H9 (cell line): ENCODE measurements at regions not wholly inside any gene's neighbourhood (a gene's known extent, or its start where the extent isn't known, plus 50 kb on each side); places are given as distances from the start of the nearest gene placed in this dataset.

ENCODE experiments used
- DNase-seq: peaks from one replicate; pipeline ENCODE4 v3.0.0-alpha.2; 2017
- H2AFZ ChIP-seq: one replicate; pipeline ENCODE4 v1.6.1; 2013; ENCODE audit warnings: mild to moderate bottlenecking, low read length, control low read depth, moderate library complexity
- H2AK5ac ChIP-seq: 2 replicates; pipeline ENCODE4 v1.6.1; 2013; ENCODE audit warnings: low read length, control low read depth, mixed read lengths; ENCODE audit not compliant: insufficient read length
- H2BK120ac ChIP-seq: one replicate; pipeline ENCODE4 v1.6.1; 2013; ENCODE audit warnings: low read depth, mild to moderate bottlenecking, low read length, control low read depth, inconsistent platforms; ENCODE audit not compliant: poor library complexity, severe bottlenecking
- H2BK12ac ChIP-seq: 2 replicates; pipeline ENCODE4 v1.6.1; 2013; ENCODE audit warnings: low read length, control low read depth, mixed read lengths, low read depth; ENCODE audit not compliant: insufficient read length
- H2BK15ac ChIP-seq: 2 replicates; pipeline ENCODE4 v1.6.1; 2013; ENCODE audit warnings: low read depth, low read length, control low read depth
- H2BK20ac ChIP-seq: one replicate; pipeline ENCODE4 v1.6.1; 2013; ENCODE audit warnings: low read depth, mild to moderate bottlenecking, low read length, control low read depth, inconsistent platforms; ENCODE audit not compliant: poor library complexity, severe bottlenecking
- H2BK5ac ChIP-seq: 2 replicates; pipeline ENCODE4 v1.6.1; 2013; ENCODE audit warnings: low read length, control low read depth, mixed read lengths; ENCODE audit not compliant: insufficient read length
- H3K14ac ChIP-seq: 2 replicates; pipeline ENCODE4 v1.6.1; 2013; ENCODE audit warnings: low read length, control low read depth; ENCODE audit not compliant: insufficient read depth
- H3K18ac ChIP-seq: 2 replicates; pipeline ENCODE4 v1.6.1; 2013; ENCODE audit warnings: low read depth, mild to moderate bottlenecking, mixed read lengths, low read length, control low read depth; ENCODE audit not compliant: insufficient read length
- H3K23ac ChIP-seq: 2 replicates; pipeline ENCODE4 v1.6.1; 2013; ENCODE audit warnings: low read length, control low read depth, mixed read lengths, low read depth; ENCODE audit not compliant: insufficient read length
- H3K23me2 ChIP-seq: 2 replicates; pipeline ENCODE4 v1.6.1; 2013; ENCODE audit warnings: low read depth, mild to moderate bottlenecking, mixed read lengths, low read length, control low read depth; ENCODE audit not compliant: insufficient read length, poor library complexity, severe bottlenecking
- H3K27ac ChIP-seq: 2 replicates; pipeline ENCODE4 v1.5.1; 2013; ENCODE audit warnings: low read length, control low read depth, mixed read lengths, low read depth; ENCODE audit not compliant: insufficient read length
- H3K27me3 ChIP-seq: 2 replicates; pipeline ENCODE4 v1.6.1; 2013; ENCODE audit warnings: low read length, control low read depth, inconsistent platforms; ENCODE audit not compliant: insufficient read depth
- H3K4ac ChIP-seq: 2 replicates; pipeline ENCODE4 v1.6.1; 2013; ENCODE audit warnings: low read depth, mild to moderate bottlenecking, control low read depth, inconsistent platforms, low read length, moderate library complexity
- H3K4me1 ChIP-seq: 2 replicates; pipeline ENCODE4 v1.6.1; 2013; ENCODE audit warnings: low read length, control low read depth, inconsistent platforms; ENCODE audit not compliant: insufficient read depth
- H3K4me2 ChIP-seq: 2 replicates; pipeline ENCODE4 v1.6.1; 2013; ENCODE audit warnings: low read length, control low read depth, mixed read lengths; ENCODE audit not compliant: insufficient read length, insufficient read depth
- H3K56ac ChIP-seq: 2 replicates; pipeline ENCODE4 v1.6.1; 2013; ENCODE audit warnings: low read depth, mild to moderate bottlenecking, mixed read lengths, low read length, control low read depth; ENCODE audit not compliant: insufficient read length
- H3K79me1 ChIP-seq: 2 replicates; pipeline ENCODE4 v1.6.1; 2013; ENCODE audit warnings: low read depth, mild to moderate bottlenecking, moderate library complexity, low read length, control low read depth, inconsistent platforms; ENCODE audit not compliant: insufficient read depth, poor library complexity, severe bottlenecking
- H3K79me2 ChIP-seq: 2 replicates; pipeline ENCODE4 v1.6.1; 2013; ENCODE audit warnings: low read length, control low read depth, inconsistent platforms; ENCODE audit not compliant: insufficient read depth
- H3K9ac ChIP-seq: 2 replicates; pipeline ENCODE4 v1.6.1; 2013; ENCODE audit warnings: low read length, control low read depth, mixed read lengths; ENCODE audit not compliant: insufficient read length; ENCODE audit errors: extremely low read depth
- H3K9me3 ChIP-seq: one replicate; pipeline ENCODE4 v1.6.1; 2013; ENCODE audit warnings: low read depth, low read length, inconsistent platforms; ENCODE audit not compliant: control insufficient read depth
- H3T11ph ChIP-seq: one replicate; pipeline ENCODE4 v1.6.1; 2013; ENCODE audit warnings: mild to moderate bottlenecking, low read length, control low read depth, inconsistent platforms
- H4K20me1 ChIP-seq: one replicate; pipeline ENCODE4 v1.6.1; 2013; ENCODE audit not compliant: control insufficient read depth, insufficient read length, insufficient read depth
- H4K5ac ChIP-seq: 2 replicates; pipeline ENCODE4 v1.6.1; 2013; ENCODE audit warnings: low read depth, mild to moderate bottlenecking, mixed read lengths, low read length, control low read depth; ENCODE audit not compliant: insufficient read length
- H4K8ac ChIP-seq: replicated peaks from 2 replicates; pipeline ENCODE4 v1.6.1; 2013; ENCODE audit warnings: low read length, control low read depth, mixed read lengths, low read depth; ENCODE audit not compliant: insufficient read length
- H4K91ac ChIP-seq: 2 replicates; pipeline ENCODE4 v1.6.1; 2013; ENCODE audit warnings: low read depth, mild to moderate bottlenecking, moderate library complexity, mixed read lengths, low read length, control low read depth; ENCODE audit not compliant: insufficient read length
- H3K27ac Mint-ChIP-seq, 3 experiments: 2 replicates in 2 of 3; 3 replicates in 1 of 3; pipeline ENCODE4 v1.8.0; 2020 to 2021; ENCODE audit warnings: mixed read lengths in 3 of 3, mild to moderate bottlenecking in 1 of 3, moderate library complexity in 1 of 3
- H3K27me3 Mint-ChIP-seq: 2 replicates; pipeline ENCODE4 v1.8.0; 2021; ENCODE audit warnings: low read depth, mild to moderate bottlenecking, moderate library complexity, mixed read lengths
- H3K36me3 Mint-ChIP-seq, 3 experiments: 2 replicates in 2 of 3; 3 replicates in 1 of 3; pipeline ENCODE4 v1.8.0; 2020 to 2021; ENCODE audit warnings: low read depth in 3 of 3, mixed read lengths in 3 of 3; ENCODE audit not compliant: insufficient read depth in 1 of 3
- H3K4me1 Mint-ChIP-seq, 2 experiments: 2 replicates each; pipeline ENCODE4 v1.8.0; 2020; ENCODE audit warnings: mixed read lengths in 2 of 2
- H3K4me3 Mint-ChIP-seq, 2 experiments: 2 replicates in 1 of 2; 3 replicates in 1 of 2; pipeline ENCODE4 v1.8.0; 2020 to 2021; ENCODE audit warnings: mild to moderate bottlenecking in 2 of 2, mixed read lengths in 2 of 2, moderate library complexity in 1 of 2
- H3K9me3 Mint-ChIP-seq, 2 experiments: 2 replicates in 1 of 2; 3 replicates in 1 of 2; pipeline ENCODE4 v1.8.0; 2020; ENCODE audit warnings: mild to moderate bottlenecking in 2 of 2, mixed read lengths in 2 of 2, moderate library complexity in 1 of 2
- CTCF ChIP-seq: fragments of 200-600 bp; sonication (generic); conservative IDR thresholded peaks from 3 replicates; pipeline ENCODE4 v1.8.0; 2021; ENCODE audit warnings: antibody characterized with exemption, mild to moderate bottlenecking
- WGBS: extraction: QIAGEN DNeasy Blood & Tissue Kit; methylation state at CpG from one replicate; pipeline ENCODE4 v1.1.7; 2013; ENCODE audit warnings: missing lambda C conversion rate, low lambda C conversion rate, mixed read lengths; ENCODE audit not compliant: insufficient read length; ENCODE audit errors: extremely low coverage; 5-methylcytosine and 5-hydroxymethylcytosine counted together

- Mint-ChIP-seq H3K4me1 (peaks cover 0 to 2% of the 10 kb centered on the region in 2 experiments; a peak in 1 of 4 replicates), H3K4me3 (no peak overlapping the region), H3K36me3 (peaks cover 4 to 6% (median 6%) of the 10 kb centered on the region in 3 experiments; a peak in 6 of 7 replicates), H3K27ac (no peak overlapping the region), H3K9me3 (peaks cover 12 to 17% of the 10 kb centered on the region in 2 experiments; a peak in 4 of 5 replicates), H3K27me3 (peaks cover 2% of the 10 kb centered on the region; the same call in 1 of the 2 replicates)
- no peak overlapping the region for H3K18ac ChIP-seq
- H4K20me1 ChIP-seq: no peaks in the 10 kb centered on the region
- no peak overlapping the region for H4K5ac ChIP-seq
- no peaks in the 10 kb centered on the region for H3K4me1 ChIP-seq
- no peaks in the 10 kb centered on the region for H3K23me2 ChIP-seq
- no peak overlapping the region for H2BK15ac ChIP-seq
- no peak overlapping the region for H2BK5ac ChIP-seq
- no peak overlapping the region for H3K14ac ChIP-seq
- no peak overlapping the region for H3T11ph ChIP-seq
- no peak overlapping the region for H3K4ac ChIP-seq
- H4K8ac ChIP-seq: no peak overlapping the region
- no peaks in the 10 kb centered on the region for H3K79me1 ChIP-seq
- H2BK20ac ChIP-seq: no peak overlapping the region
- H3K27me3 ChIP-seq: no peaks in the 10 kb centered on the region
- H3K9ac ChIP-seq: no peak overlapping the region
- WGBS: no CpG with 5 or more reads among the region's 4 CpGs
- no peak for DNase-seq
- no peak overlapping the region for H3K56ac ChIP-seq
- TF ChIP-seq CTCF: no peak
- H3K9me3 ChIP-seq: no peaks in the 10 kb centered on the region
- H4K91ac ChIP-seq: no peak overlapping the region
- H2BK120ac ChIP-seq: no peak overlapping the region
- no peak overlapping the region for H3K4me2 ChIP-seq
- no peak overlapping the region for H3K27ac ChIP-seq
- no peak overlapping the region for H3K23ac ChIP-seq
- no peak overlapping the region for H2BK12ac ChIP-seq
- no peak overlapping the region for H2AFZ ChIP-seq
- no peak overlapping the region for H2AK5ac ChIP-seq
- H3K79me2 ChIP-seq: no peaks in the 10 kb centered on the region
Measured at GRCh38 chr1:192435704-192436103, 118.9 kb downstream of the RGS21 start.
